A549 (cell line): ENCODE measurements at regions not wholly inside any gene's neighbourhood (a gene's known extent, or its start where the extent isn't known, plus 50 kb on each side); places are given as distances from the start of the nearest gene placed in this dataset.
A peak's percentile ranks its signal among the peaks of the same experiment; 100 is the strongest.

Source experiments
- CBX8 ChIP-seq: fragments of 200-600 bp; sonication (generic); IDR thresholded peaks from 2 replicates; pipeline ENCODE4 v1.6.1; 2016
- CTCF ChIP-seq: fragments of >200 bp; sonication (Bioruptor Twin); formaldehyde crosslinking; IDR thresholded peaks from 3 replicates; pipeline ENCODE4 v1.5.1; 2016
- JUNB ChIP-seq: fragments of >200 bp; sonication (Bioruptor Twin); formaldehyde crosslinking; IDR thresholded peaks from 2 replicates; pipeline ENCODE4 v1.6.1; 2016
- RAD21 ChIP-seq, 2 experiments: fragments of >200 bp in 1 of 2; sonication (Bioruptor Twin) in 1 of 2; formaldehyde crosslinking in 1 of 2; IDR thresholded peaks in 1 of 2; conservative IDR thresholded peaks in 1 of 2; 2 replicates in 1 of 2; 3 replicates in 1 of 2; pipeline ENCODE4 v1.6.1; 2012 to 2018; ENCODE audit warnings: inconsistent platforms in 1 of 2
- TF ChIP-seq, protein P1 (sequence below): IDR thresholded peaks from 2 replicates; pipeline ENCODE4 v1.6.1; 2012

DNA sequence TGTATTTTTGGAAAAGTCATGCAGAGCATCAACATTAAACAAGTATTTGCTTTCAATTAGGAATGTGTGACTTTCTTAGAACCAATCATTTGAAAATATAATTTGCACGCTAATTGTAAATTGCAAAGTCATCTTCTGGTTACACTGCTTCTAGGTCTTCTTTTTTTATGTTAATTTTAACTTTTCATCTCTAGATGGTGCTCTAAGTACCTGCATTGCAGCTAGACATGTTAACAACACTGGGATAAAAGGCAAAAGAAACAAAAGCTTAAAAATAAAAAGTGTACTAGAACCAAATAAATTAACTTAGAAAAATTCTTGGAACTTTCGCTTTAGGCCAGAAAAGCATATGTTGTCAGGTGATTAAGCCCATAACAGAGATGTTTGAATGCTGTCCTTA lies 2758.2 kb downstream of the PCDH9 start:
- TF ChIP-seq, protein P1, sequence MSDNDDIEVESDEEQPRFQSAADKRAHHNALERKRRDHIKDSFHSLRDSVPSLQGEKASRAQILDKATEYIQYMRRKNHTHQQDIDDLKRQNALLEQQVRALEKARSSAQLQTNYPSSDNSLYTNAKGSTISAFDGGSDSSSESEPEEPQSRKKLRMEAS = no peak
- no peak for TF ChIP-seq CBX8
- no peak for TF ChIP-seq JUNB
- TF ChIP-seq RAD21 (conservative IDR thresholded peaks at IDR 0.05 in 1 of 2, IDR thresholded peaks at IDR 0.05 in 1 of 2) = peak; percentile 79 to 82
- TF ChIP-seq CTCF = peak; percentile 57
